ENCODE measurements at regions not wholly inside any gene's neighbourhood (a gene's known extent, or its start where the extent isn't known, plus 50 kb on each side); places are given as distances from the start of the nearest gene placed in this dataset.

DNA sequence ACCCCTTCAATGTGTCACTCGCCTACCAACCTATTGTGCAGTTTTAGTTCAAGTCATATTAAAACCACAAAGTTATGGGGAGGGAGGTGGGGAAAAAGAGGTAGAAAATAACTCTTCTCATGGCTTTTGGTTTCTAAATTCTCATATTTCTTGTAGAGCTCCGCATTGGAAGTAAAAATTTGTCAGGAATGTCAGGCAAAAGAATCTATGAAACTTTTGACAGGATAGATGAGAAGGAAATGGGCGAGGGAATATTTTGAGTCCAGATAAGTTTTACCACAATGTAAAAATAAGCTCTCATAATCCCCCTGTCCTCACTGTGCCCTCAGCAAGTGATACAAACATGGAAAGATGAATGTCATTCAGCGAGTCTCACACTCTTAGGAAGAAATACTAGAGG lies 270.4 kb downstream of the DLEU7 start:
- no peak for DNase-seq (ENCODE audit: low read depth in 2 of 2)

DNA sequence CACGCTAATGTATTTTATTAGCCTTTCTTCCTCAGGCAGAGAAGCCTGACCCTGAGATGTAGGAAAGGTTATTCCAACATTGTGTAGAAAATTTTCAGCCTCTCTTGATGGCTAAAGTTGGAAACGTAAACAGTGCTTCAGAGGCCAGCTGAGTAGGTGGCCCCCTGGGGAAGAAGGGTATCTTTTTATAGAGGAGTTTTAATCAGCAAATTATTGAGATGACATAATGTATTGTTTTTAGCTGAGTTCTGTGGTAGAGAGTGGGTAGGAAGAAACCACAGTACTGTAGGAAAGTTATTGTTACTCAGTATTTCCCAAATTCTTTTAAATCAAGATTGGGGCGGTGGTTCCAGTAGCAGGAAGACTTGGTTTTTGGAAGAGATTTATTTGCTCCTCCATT lies 268.8 kb downstream of the DLEU7 start:
- no peak for DNase-seq (ENCODE audit: low read depth in 2 of 2)

DNA sequence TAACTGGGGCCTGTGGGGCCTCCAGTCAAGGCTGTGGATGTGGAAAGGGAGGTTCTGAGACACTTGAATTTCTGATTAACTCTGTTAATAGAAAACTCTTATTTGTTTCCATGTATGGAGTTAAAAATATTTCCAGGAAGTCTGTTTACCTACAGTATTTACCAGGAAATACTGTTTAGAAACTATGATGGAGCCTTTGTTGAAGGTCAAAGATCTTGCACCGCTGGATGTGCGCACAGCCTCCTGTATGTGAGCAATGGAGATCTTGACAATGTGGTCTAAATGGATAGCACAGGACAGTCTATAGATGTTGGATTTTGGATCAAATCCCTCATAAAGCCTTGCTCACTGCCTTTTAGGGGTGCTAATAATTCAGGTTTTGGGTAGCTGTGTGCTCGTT lies 268.4 kb downstream of the DLEU7 start:
- DNase-seq (ENCODE audit: low read depth in 2 of 2): no peak

DNA sequence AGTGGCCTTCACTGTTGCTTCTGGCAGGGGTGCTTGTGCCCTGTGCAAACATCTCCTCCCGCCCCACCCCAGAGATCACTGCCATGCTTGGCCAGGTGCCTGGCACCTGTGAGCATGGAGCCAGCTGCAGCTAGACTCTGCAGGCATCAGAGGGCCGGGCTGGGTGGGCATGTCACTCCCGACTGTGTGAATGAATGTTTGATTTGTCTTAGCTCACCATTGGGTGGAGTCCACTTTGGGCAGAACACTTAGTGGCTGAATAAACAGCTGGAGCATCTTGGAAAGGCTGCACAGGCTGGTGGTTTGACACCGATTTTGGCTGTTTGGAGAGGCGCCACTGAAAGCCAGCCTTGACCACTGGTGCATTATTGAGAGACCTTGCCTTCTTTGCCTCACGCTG lies 267.3 kb downstream of the DLEU7 start:
- DNase-seq (ENCODE audit: low read depth in 2 of 2): no peak

DNA sequence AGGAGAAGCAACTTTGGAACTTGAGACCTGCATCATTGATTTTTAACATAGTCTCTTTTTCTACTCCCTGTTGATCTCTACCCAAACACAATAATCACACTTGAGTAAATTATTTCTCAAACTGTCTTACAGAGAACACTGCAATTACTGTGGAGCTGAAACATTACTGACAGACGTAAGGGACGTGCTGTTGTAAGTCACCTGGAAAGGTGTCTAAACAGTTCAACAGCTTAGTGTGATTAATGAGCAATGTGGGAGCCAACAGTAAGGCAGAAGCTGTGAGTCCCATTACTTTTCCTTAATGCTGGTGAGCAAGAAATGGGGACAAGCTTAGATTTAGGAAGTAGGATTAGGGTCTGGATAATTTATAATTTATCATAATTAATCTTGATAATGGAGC lies 265.7 kb downstream of the DLEU7 start:
- DNase-seq (ENCODE audit: low read depth in 2 of 2): no peak

DNA sequence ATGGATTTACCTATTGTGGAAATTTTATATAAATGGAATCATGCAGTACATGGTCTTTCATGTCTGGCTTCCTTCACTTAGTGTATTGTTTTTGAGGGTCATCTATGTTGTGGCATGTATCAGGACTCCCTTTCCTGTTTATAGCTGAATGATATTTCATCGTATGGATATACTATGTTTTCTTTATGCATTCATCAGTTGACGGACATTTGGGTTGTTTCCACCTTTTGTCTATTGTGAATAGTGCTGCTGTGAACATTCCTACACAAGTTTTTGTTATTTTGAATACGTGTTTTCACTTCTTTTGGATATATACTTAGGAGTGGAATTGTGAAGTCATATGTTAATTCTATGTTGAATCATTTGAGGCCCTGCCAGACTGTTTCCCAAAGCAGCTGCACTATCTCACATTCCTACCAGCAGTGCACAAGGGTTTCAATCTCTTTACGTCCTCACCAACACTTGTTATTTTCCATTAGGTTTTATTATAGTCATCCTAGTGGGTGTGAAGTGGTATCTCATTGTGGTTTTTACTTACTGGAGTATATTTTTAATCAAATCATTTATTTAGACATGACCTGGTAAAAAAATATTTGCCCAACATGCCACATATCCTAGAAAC lies 262.7 kb downstream of the DLEU7 start:
- no peak for DNase-seq (ENCODE audit: low read depth in 2 of 2)

DNA sequence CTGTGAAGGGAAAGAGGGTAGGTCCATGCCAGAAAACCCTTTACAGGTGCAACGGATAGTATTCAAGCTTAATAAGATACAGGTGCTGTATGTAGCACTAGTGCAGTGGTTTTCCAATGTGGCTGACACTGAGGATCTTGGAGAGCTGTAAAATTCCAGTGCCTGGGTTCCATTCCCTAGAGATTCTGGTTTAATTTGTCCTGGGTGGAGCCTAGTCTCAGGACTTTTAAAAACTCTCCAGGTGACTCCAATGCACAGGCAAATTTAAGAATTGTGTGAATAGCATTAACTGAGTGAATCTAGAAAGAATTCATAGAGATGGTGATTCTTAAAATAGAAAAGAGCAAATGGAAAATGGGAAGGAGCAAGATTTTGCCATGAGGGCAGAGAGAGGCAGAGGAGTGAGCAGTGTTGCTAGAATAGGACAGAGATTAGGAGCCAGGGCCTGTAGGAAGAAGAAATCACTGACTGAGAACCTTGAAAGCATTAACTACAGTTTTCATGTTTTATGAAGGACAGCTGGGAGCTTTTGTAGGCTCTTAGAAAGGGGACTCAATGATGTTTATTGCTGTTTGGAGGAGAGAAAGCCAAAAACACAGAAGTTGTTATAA lies 261.8 kb downstream of the DLEU7 start:
- DNase-seq (ENCODE audit: low read depth in 2 of 2): no peak

DNA sequence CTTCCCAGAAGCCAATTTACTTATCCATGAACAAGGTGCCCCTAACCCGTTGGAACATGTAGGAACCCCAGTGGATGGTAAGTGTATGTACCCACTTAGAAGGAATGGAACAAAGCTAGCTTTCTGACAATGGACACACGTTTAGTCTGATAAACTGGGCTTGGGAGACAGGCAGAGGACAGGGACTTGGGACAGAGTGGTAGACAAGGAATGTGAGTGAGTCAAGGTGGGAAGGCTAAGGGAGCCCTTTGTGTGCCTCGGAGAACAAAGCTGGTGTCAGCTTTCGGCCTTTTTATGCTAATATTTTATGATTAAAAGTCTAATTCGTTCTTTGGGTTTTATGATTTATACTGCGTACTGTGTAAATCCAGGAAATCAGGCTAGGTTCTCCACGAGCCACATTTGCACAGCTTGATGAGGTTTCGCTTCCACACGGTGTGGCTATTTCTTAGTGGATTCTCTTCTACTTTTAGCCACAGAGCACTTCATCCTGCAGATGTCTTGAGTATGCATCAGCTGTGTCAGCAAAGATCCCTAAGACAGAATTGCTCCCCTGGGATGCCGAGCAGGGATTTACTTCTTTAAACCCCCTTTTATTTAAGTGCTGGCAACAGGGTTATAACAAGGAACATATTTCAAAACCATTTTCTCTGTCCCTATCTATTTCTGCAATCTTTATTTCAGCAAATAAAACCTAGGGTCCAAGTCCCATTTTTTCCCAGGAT lies 258.5 kb downstream of the DLEU7 start:
- no peak for DNase-seq (ENCODE audit: low read depth in 2 of 2)

DNA sequence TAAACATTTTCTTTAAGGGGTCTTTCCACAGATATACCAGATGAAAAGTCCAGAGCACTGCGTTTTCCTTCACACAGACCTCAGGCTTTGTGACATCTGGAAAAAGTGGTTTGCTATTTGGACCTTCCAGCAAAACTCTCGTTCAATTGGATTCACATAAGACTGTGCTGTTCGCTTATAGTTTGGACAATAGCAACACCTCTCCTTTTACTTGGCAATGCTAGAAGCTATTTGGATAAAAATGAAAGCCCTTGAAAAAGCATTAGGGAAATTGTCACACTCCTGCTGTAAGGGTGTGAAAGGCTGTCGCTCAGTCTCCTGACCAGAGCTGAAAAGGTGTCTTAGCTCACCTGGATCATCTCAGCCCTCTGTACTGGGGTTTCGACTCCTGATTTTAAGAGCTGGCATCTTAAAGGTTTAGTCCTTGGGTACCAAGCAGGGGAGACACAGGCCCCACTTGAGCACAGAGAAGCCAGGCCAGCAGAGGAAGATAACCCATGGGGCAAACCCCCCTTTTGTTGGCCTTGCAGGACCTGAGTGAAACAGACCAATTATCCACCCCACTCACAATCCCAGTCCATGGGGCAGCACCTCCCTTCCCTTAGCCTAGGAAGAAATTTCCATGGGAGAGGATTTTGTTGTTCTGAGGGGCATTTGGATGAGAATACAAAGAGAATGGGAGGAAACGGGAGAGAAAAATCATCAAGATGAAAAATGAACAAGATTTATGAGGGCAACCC lies 257.6 kb downstream of the DLEU7 start:
- no peak for DNase-seq (ENCODE audit: low read depth in 2 of 2)

DNA sequence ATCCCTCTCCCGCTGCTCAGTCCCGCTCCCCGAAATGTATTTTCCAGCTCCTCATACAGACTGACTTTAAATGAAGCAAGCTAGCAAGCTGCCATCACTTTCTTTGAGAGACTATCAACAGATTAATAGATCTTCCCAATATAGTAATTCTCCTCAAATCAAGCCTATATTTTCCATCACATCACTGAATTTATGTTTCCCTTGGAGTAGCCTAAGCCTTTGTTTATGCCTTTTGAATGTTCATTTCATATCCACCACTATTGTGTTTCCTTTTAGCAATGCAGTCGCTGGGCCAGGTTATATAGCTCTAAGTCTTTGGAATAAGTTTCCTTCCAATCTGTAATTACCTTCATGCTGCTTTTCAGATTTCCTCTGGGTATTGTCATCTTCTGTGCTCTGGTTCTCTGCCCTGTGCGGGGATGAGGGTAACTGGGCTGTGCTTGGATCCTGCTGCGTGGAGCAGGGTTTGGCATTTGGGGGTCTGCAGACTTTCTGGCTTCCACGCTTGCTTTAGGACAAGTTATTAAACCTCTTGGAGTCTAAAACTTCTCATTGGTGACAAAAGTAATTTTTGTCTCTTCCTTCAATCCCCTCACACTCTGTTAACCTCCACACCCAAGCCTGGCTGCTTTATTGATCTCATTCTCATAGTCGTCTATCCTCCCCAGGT lies 256.9 kb downstream of the DLEU7 start:
- DNase-seq (ENCODE audit: low read depth in 2 of 2): no peak

DNA sequence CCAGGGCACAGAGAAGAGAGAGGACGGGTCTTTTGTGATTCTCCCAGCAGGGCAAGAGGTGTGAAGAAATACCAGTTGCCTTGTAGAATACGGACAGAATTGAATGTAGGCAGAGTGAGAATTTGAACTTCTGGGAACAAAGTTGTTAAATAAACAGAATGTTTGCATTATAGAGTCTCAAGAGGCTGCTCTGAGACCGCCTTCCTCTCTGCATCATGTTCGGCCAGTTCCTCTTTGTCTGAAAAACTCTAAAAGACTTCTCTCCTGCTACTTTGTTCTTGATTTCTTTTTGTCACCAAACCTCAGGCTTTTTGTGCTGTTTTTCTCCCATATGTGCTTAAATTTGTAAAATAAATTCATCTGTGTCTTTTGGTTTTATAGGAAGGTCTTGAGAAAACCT lies 256.4 kb downstream of the DLEU7 start:
- DNase-seq (ENCODE audit: low read depth in 2 of 2): no peak

DNA sequence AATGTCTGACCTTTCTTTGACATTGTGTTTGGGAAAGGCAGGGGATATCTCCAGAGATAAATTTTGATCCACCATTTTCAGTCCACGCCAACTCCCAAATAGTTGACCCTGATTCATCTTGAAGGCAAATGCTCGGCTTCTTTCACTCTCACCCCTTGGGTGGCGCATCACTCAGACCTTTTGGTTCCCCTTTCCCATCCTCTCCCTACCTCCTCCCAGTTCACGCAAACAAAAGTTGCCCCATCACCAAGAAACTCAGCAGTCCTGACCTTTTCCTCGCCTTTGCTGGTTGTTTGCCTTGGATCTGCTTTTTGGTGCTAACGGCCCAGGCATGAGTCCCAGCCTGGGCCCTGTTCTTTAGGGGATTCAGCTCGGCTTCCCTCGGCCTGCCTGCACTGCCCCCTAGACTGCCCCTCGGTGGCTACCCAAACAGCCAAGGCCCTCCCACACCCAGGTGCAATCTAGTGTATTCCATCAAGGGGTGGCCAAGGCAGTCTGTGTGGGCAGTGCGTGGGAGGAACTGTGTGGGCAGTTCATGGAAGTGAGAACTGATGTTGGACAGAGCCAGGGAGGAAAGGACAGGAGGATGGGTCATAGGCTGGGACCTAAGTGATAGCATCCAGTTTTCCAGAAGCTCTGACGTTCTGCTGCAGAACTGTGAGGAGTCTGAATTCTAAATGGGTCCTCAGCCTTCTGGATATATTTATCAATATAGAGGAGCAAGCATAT lies 255.7 kb downstream of the DLEU7 start:
- DNase-seq (ENCODE audit: low read depth in 2 of 2): no peak

DNA sequence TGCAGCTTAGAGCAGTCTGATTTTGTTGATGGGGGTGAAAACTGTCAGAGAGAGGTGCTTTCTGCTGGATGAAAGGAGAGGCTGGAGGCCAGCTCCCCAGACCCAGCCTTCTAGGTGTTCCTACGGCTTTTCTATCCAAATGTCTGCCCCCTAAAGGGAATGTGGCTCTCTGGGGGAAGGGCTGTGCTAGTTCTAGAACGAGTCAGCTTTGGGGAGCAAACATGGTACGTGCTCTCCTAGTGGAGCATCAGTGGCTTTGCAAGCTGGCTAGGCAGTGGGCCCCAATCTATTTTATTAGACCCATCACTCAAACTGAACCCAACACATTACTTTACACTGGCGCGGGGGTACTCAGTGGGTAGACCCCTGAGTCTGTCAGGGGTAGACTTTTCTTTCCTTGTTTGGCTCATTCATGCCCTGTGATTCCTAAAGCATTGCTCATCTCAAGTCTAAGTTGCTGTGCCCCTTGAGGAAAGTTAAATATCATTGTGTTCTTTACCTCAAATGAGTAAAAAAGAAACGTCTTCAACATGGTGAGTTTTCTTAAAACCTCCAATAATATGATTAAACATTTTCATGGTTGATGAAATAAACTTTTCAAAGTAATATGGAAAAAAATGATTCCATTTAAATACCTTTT lies 254.9 kb downstream of the DLEU7 start:
- no peak for DNase-seq (ENCODE audit: low read depth in 2 of 2)

DNA sequence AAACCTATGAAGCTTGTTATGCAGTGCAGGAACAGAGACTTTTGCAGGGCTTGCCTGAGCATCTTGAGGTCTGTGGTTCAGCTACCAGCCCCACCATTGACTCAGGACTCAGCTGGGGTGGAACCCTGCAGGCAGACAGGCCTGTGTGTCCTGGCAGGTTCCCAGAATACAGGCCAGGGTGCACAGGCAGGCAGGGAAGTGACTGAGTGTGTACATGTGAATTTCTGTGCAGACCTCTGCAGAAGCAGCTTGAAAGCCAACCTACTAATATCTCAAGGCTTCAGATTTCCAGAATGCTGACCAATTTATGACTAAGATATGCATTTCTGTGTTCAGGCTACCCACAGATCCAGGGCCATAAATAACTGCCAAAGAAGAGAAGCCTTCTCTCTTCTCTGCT lies 254.4 kb downstream of the DLEU7 start:
- DNase-seq (ENCODE audit: low read depth in 2 of 2): peak in 1 of 2 donors; percentile 16

DNA sequence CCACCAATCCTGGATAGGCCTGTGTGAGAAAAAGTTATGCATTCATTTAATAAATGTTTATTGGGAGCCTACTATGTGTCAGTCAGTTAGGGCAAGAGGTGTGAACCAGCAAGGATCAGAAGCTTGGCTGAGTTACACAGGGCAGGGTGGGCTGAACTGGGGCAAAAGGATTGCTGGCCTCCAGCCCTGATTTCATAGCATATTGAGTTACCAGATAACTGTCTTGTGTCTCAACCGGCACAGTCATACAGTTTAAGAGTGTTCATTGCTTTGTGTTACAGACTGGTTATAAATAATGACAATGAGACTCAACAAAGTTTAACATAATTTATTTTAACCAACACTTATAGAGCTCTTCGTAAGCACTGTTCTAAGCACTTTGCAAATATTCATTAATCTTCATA lies 253.8 kb downstream of the DLEU7 start:
- DNase-seq (ENCODE audit: low read depth in 2 of 2): no peak

DNA sequence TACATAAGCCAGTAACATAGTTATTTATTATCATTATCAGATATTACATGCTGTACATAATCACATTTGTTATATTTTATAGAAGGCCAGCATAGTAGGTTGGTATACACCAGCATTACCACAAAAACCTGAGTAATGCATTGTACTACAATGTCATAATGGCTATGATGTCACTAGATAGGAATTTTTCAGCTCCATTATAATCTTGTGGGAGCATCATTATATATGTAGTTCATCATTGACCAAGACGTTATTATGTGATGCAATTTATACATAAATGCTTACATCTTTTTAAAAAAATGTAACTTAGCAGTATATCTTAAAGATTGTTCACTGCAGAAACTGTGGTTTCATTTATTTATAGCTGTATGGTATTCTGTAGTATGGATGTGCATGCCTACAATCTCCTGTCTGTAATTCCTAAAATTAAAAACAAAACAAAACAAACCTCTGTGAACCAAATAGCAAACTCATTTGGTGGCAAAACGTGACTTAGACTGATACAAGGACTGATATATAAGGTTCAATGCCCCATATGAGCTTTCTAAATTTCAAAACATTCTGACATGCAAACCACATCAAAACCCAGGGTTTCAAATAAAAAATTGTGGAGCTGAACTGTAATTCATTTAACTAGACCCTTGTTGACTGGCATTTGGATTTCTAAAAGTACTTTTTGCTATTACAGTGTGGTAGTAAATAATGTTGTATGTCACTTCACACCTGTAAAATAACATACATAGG lies 250.9 kb downstream of the DLEU7 start:
- DNase-seq (ENCODE audit: low read depth in 2 of 2): no peak

DNA sequence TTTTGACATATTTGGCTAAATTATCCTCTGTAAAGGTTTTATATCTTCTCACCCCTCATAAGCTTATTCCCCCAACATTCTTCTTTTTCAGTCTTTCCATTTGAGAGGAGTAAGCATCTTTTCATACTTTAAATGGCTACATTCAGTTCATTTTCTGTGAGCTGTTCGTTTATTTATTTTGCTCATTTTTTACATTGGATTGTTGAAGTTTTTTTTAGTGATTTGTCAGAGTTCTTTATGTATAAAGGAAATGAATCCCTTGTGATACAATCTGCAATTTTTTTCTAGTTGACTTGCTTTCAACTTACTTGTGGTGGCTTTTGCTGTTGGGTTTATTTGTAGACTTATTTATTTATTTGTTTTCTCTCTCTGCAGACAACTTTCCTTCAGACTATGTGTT lies 250.3 kb downstream of the DLEU7 start:
- DNase-seq (ENCODE audit: low read depth in 2 of 2): no peak

DNA sequence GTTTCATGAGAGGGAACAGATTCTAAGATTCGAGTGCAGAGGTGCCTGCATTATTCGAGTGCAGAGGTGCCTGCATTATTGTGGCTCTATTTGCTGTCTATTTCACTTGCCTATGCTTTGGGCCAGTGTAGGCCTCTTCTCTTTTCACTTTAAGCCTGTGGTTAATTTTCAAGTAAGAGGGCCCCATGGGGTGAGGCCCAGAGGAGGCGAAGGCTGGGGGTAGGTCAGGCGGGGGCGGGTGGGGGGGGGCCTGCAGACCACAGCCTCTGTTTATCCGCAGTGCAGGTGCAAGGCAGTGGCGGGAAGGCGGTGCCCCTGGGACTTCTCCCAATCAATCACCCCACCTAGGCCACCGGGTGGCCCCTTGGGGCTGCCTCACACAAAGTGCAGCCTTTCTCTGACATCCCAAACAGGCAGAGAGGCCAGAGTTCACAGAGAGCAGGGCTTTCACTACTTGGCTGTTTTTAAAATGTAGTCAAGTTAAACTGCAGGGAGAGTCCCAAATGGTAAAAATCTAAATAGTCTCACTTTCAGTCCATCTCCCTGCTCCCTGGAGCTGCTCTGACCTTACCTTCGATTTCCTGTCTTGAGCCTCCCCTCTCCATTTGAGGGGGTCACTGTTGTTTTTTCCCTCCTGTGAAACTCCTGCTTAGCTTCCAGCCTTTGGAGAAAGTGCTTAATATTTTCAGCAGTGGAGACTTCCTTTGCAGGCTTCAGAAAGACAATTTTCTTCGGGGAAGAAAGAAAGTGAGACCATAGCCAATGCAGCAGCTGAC lies 249.0 kb downstream of the DLEU7 start:
- DNase-seq (ENCODE audit: low read depth in 2 of 2): peak; percentile 26 to 50

DNA sequence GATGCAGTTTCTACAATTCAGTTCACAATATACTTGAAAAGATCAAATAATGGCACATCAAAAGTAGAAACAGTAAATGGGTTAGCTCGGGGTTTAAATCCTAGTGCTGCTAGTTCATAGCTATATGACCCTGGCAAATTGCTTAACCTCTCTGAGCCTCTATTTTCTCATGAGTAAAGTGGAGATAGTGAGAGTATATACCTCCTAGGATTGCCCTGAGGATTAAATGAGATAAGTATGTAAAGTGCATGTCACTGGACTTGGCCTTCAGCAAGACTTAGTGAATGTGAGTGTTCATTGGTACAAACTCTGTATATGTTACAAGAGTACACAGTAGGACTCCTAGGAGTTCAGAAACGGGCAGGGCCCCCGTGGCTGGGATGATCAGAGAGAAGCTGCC lies 248.3 kb downstream of the DLEU7 start:
- no peak for DNase-seq (ENCODE audit: low read depth in 2 of 2)

Data from stimulated activated CD8-positive, alpha-beta memory T cell treated with anti-CD3 and anti-CD28 coated beads, Interleukin-15, amount 100 ng/mL, for 48 hours (primary cell).